ENCODE measurements at regions not wholly inside any gene's neighbourhood (a gene's known extent, or its start where the extent isn't known, plus 50 kb on each side); places are given as distances from the start of the nearest gene placed in this dataset.

DNA sequence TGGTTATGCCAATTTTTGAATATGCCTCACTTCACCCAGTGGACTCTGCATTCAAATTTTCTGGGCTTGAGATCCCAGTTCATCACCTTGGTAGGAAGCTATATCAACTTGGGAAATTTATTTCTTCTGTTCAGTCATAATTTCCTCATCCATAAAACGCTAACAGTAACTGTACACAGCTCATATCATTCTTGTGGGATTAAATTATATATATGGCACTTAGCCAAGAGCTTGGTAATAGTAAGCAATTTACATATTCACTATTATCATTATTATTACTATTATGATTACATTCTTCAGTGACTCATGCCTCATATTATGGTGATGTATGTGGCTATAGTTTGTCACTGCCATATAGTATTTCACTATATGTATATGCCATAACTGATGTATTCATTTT is 177.6 kb downstream of the CPE start:
- Histone ChIP-seq H2AFZ (ENCODE audit: low read depth, low read length) (no peak overlapping the region), H3K9me3 (replicated peaks; ENCODE audit: control insufficient read depth, insufficient read depth, low read length) (no peaks in the 10 kb centered on the region), H3K27ac (ENCODE audit: insufficient read depth, low read depth, low read length) (no peak overlapping the region), H3K27me3 (ENCODE audit: control insufficient read depth in 2 of 2, insufficient read depth in 2 of 2, low read length in 2 of 2) (no peaks in the 10 kb centered on the region), H3K9ac (replicated peaks; ENCODE audit: extremely low read depth, insufficient read depth, low read length) (no peak overlapping the region), H3K4me1 (ENCODE audit: control insufficient read depth, extremely low read depth, insufficient read depth, low read length) (peaks cover 15% of the 10 kb centered on the region), H3K79me2 (ENCODE audit: control insufficient read depth, insufficient read depth, low read length) (no peaks in the 10 kb centered on the region), H4K20me1 (replicated peaks; ENCODE audit: control insufficient read depth, extremely low read depth, insufficient read depth, low read length) (no peaks in the 10 kb centered on the region), H3K36me3 (ENCODE audit: control insufficient read depth in 2 of 2, extremely low read depth in 1 of 2, insufficient read depth in 2 of 2, low read length in 2 of 2) (no peaks in the 10 kb centered on the region), H3K9me1 (replicated peaks; ENCODE audit: control insufficient read depth, extremely low read depth, insufficient read depth, low read length) (no peaks in the 10 kb centered on the region), H3K4me3 (replicated peaks in 1 of 3; ENCODE audit: insufficient read depth in 1 of 3, low read depth in 1 of 3, low read length in 3 of 3) (no peak overlapping the region), H3K4me2 (ENCODE audit: insufficient read depth, low read length) (no peak overlapping the region)
- ChIA-PET CTCF (no interaction called here), POLR2A (no interaction called here)
- FAIRE-seq (no peak), DNase-seq (ENCODE audit: low read depth, low spot score) (peak; percentile 31)
- intact Hi-C loops (cut with micrococcal nuclease) (loop anchor here (5.0 kb wide), 1 partner anchor 316 kb away; the partner anchor contains the start of gene TLL1), dilution Hi-C loops (cut with MboI; ENCODE audit: extremely low pct_ligation_motif_present, low sequenced_read_pairs) (no loop called here)
- no peak for TF ChIP-seq POLR2A (IDR thresholded peaks at IDR 0.05; ENCODE audit: low read depth, low read length)
- peak; percentile 10 for TF ChIP-seq FOS (IDR thresholded peaks at IDR 0.05; ENCODE audit: borderline replicate concordance, insufficient read depth, low read length)
- BruUV-seq (replicated peaks), result no TSS peak

DNA sequence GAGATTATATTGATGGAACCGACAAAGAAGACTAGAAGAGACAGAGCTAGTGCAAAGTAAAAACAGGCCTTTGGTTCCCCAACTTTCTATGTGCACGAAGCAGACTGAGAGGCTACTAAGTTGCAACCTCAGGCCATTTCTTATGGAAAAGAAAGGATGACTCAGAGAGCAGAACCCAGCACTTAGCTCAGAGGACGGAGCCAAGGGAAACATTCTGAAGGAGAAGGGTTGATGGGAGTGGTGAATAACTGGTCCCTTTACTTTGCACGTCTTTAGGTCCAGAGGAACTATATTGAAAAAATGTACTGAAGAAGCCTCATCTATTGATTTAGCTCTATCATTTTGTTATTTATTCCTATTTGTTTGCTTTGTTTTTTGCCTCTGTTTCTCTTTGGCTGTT is 182.1 kb downstream of the CPE start:
- Histone ChIP-seq H3K9me3 (replicated peaks; ENCODE audit: control insufficient read depth, insufficient read depth, low read length) (no peaks in the 10 kb centered on the region), H3K79me2 (ENCODE audit: control insufficient read depth, insufficient read depth, low read length) (no peaks in the 10 kb centered on the region), H4K20me1 (replicated peaks; ENCODE audit: control insufficient read depth, extremely low read depth, insufficient read depth, low read length) (no peaks in the 10 kb centered on the region), H3K36me3 (ENCODE audit: control insufficient read depth in 2 of 2, extremely low read depth in 1 of 2, insufficient read depth in 2 of 2, low read length in 2 of 2) (no peaks in the 10 kb centered on the region), H3K27me3 (ENCODE audit: control insufficient read depth in 2 of 2, insufficient read depth in 2 of 2, low read length in 2 of 2) (no peaks in the 10 kb centered on the region), H3K4me1 (ENCODE audit: control insufficient read depth, extremely low read depth, insufficient read depth, low read length) (no peaks in the 10 kb centered on the region), H2AFZ (ENCODE audit: low read depth, low read length) (no peak overlapping the region), H3K9ac (replicated peaks; ENCODE audit: extremely low read depth, insufficient read depth, low read length) (no peak overlapping the region), H3K4me2 (ENCODE audit: insufficient read depth, low read length) (no peak overlapping the region), H3K9me1 (replicated peaks; ENCODE audit: control insufficient read depth, extremely low read depth, insufficient read depth, low read length) (no peaks in the 10 kb centered on the region), H3K27ac (ENCODE audit: insufficient read depth, low read depth, low read length) (no peak overlapping the region), H3K4me3 (replicated peaks in 1 of 3; ENCODE audit: insufficient read depth in 1 of 3, low read depth in 1 of 3, low read length in 3 of 3) (no peak overlapping the region)
- dilution Hi-C loops (cut with MboI; ENCODE audit: extremely low pct_ligation_motif_present, low sequenced_read_pairs) (no loop called here), intact Hi-C loops (cut with micrococcal nuclease) (no loop called here)
- DNase-seq (ENCODE audit: low read depth, low spot score) (no peak), FAIRE-seq (no peak)
- ChIA-PET CTCF (interaction anchor here (1.1 to 1.4 kb wide), 3 partner anchors 9 to 67 kb away, joined by 3 to 5 read pairs (median 3); no protein-coding TSS in a partner anchor), POLR2A (no interaction called here)
- BruUV-seq (replicated peaks), result no TSS peak
- TF ChIP-seq FOS (IDR thresholded peaks at IDR 0.05; ENCODE audit: borderline replicate concordance, insufficient read depth, low read length) (no peak), EZH2 (IDR thresholded peaks at IDR 0.05; ENCODE audit: borderline replicate concordance, low read depth, low read length, severe bottlenecking) (no peak), POLR2AphosphoS5 (IDR thresholded peaks at IDR 0.05; ENCODE audit: insufficient read depth, low read depth, low read length) (no peak), MYC (IDR thresholded peaks at IDR 0.05; ENCODE audit: low read depth, low read length) (no peak), JUN (IDR thresholded peaks at IDR 0.05; ENCODE audit: borderline replicate concordance, insufficient read depth, insufficient read length, low read depth) (no peak), GATA2 (IDR thresholded peaks at IDR 0.05; ENCODE audit: insufficient read depth, insufficient read length, low read depth, low read length) (no peak), POLR2A (IDR thresholded peaks at IDR 0.05; ENCODE audit: low read depth, low read length) (no peak)
- TF ChIP-seq, protein P1, sequence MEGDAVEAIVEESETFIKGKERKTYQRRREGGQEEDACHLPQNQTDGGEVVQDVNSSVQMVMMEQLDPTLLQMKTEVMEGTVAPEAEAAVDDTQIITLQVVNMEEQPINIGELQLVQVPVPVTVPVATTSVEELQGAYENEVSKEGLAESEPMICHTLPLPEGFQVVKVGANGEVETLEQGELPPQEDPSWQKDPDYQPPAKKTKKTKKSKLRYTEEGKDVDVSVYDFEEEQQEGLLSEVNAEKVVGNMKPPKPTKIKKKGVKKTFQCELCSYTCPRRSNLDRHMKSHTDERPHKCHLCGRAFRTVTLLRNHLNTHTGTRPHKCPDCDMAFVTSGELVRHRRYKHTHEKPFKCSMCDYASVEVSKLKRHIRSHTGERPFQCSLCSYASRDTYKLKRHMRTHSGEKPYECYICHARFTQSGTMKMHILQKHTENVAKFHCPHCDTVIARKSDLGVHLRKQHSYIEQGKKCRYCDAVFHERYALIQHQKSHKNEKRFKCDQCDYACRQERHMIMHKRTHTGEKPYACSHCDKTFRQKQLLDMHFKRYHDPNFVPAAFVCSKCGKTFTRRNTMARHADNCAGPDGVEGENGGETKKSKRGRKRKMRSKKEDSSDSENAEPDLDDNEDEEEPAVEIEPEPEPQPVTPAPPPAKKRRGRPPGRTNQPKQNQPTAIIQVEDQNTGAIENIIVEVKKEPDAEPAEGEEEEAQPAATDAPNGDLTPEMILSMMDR (IDR thresholded peaks at IDR 0.05; ENCODE audit: extremely low read depth in 1 of 2, insufficient read depth in 1 of 2, low read depth in 1 of 2, low read length in 2 of 2), result no peak
- TF ChIP-seq, protein P2, sequence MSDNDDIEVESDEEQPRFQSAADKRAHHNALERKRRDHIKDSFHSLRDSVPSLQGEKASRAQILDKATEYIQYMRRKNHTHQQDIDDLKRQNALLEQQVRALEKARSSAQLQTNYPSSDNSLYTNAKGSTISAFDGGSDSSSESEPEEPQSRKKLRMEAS (IDR thresholded peaks at IDR 0.05; ENCODE audit: insufficient read depth, insufficient read length), result no peak
